HEK293 (cell line): ENCODE measurements at regions not wholly inside any gene's neighbourhood (a gene's known extent, or its start where the extent isn't known, plus 50 kb on each side); places are given as distances from the start of the nearest gene placed in this dataset.

Experiments
- ZBTB21 ChIP-seq: fragments of 450-650 bp; formaldehyde crosslinking; IDR thresholded peaks from 2 replicates; pipeline ENCODE4 v1.5.1; 2017; ENCODE audit warnings: missing biosample characterization, missing genetic modification characterization
- ZNF701 ChIP-seq: fragments of 450-650 bp; formaldehyde crosslinking; IDR thresholded peaks from 2 replicates; pipeline ENCODE4 v1.5.1; 2016; ENCODE audit warnings: missing biosample characterization, missing genetic modification characterization
- TF ChIP-seq, protein P1 (sequence below): fragments of 450-650 bp; formaldehyde crosslinking; IDR thresholded peaks from 2 replicates; pipeline ENCODE4 v1.5.1; 2016; ENCODE audit warnings: missing biosample characterization, missing genetic modification characterization

DNA sequence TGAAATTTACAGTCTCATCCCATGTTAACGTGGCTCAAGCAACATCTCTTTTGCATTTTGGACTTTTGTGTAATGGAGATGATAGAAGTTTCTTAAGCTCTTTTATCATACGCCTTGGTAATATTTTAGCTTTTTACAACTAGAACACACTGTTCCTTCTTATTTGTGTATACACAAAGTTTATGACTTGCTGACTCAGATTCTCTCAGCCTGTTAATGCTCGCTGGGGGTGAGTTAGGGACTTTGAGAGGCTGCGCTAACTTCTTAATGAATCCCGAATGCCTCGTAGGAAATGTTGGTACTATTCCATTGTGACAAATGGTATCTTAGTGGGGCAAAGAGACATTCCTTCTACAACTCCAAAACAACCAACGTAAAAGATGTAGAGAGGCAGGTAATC lies 509.7 kb downstream of the DOK5 start:
- TF ChIP-seq ZBTB21 (tag by site-specific recombination) (no peak), ZNF701 (tag by site-specific recombination) (no peak)
- TF ChIP-seq, protein P1, sequence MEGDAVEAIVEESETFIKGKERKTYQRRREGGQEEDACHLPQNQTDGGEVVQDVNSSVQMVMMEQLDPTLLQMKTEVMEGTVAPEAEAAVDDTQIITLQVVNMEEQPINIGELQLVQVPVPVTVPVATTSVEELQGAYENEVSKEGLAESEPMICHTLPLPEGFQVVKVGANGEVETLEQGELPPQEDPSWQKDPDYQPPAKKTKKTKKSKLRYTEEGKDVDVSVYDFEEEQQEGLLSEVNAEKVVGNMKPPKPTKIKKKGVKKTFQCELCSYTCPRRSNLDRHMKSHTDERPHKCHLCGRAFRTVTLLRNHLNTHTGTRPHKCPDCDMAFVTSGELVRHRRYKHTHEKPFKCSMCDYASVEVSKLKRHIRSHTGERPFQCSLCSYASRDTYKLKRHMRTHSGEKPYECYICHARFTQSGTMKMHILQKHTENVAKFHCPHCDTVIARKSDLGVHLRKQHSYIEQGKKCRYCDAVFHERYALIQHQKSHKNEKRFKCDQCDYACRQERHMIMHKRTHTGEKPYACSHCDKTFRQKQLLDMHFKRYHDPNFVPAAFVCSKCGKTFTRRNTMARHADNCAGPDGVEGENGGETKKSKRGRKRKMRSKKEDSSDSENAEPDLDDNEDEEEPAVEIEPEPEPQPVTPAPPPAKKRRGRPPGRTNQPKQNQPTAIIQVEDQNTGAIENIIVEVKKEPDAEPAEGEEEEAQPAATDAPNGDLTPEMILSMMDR (tag by site-specific recombination): no peak
